Stimulated activated CD8-positive, alpha-beta memory T cell treated with anti-CD3 and anti-CD28 coated beads, Interleukin-12 subunit alpha, Interleukin-12 subunit beta, amount 100 ng/mL, for 4 hours (primary cell): ENCODE measurements at regions not wholly inside any gene's neighbourhood (a gene's known extent, or its start where the extent isn't known, plus 50 kb on each side); places are given as distances from the start of the nearest gene placed in this dataset.
"Not testable (repeated sequence)": the region's sequence is repeated elsewhere in the genome, so short reads cannot be mapped to it uniquely, and the experiment has no call there.

ENCODE experiments used
- DNase-seq: peaks from one replicate; pipeline ENCODE4 v3.0.0-alpha.2; 2020; ENCODE audit warnings: low read depth

GRCh38 chr5:56763711-56764466, 51.5 kb upstream of the MAP3K1 start:
- DNase-seq, result no peak

DNA sequence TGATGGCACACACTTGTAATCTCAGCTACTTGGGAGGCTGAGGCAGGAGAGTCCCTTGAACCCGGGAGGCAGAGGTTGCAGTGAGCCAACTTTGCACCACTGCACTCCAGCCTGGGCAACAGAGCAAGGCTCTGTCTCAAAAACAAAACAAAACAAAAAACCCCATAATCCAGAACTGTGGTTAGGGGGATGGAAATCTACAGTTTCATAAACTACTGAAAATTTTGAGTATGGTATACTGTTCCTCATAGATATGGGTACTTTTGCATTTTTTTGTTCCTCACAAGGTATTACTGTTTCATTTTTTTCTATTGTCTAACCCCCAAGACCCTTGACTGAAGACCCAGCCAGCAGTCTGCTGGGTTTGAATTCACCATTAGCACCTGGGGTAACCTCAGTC, 52.2 kb upstream of the MAP3K1 start:
- DNase-seq, result no peak

DNA sequence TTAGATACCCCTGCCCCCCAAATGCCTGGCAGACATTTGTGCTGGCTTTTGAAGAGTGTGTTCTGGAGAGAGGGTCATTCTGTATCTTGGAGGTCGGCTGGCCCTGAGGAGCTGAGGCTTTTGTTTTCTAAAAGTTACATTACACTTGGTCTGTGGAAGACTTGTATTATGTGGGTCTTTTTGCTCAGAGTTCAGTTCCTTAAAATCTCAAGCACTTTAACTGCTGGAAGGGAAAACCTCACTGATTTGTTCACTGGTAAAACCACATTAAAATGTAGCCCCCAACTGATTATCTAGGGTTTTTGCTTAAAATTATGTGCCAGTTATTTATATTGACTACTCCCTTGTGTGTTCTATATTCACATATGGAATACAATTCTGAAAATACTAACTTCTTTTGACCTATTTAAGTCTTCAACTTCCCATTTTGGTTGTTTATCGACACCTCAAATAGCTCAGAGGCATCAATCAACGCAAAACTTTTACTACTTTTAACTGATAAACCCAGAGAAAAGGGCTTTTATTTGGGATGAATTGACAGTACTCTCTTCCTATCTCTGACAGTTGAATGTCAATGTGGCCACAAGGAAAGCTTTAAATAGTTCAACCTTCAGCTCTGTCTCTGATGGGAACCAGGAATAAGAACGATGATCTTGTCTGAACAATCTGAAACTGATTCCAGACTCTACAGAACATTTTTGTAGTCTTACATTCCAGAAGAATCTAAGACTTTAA, 54.0 kb upstream of the MAP3K1 start:
- no peak for DNase-seq

DNA sequence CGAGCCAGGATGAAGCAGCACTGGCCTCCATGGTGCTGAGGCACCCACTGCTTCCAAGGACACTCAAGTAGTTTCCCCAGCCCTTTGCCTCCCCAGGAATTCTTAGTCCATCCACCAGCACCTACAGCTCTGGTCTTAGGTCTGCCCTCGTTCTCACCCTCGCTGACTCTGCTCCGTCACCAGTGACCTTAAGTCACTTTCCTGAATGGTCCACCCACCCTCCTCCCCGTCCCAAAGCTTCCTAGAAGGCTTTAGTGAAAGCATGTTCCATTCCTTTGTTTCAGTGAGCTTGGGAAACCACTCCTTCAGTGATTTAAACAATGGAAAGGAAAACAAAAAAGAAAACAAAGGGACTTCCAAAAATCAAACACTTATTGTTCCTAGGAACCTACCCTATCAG, 54.6 kb upstream of the MAP3K1 start:
- no peak for DNase-seq

GRCh38 chr5:56759521-56760216, 55.7 kb upstream of the MAP3K1 start:
- DNase-seq, result no peak

GRCh38 chr5:56757077-56757476, 58.3 kb upstream of the MAP3K1 start:
- DNase-seq, result no peak

DNA sequence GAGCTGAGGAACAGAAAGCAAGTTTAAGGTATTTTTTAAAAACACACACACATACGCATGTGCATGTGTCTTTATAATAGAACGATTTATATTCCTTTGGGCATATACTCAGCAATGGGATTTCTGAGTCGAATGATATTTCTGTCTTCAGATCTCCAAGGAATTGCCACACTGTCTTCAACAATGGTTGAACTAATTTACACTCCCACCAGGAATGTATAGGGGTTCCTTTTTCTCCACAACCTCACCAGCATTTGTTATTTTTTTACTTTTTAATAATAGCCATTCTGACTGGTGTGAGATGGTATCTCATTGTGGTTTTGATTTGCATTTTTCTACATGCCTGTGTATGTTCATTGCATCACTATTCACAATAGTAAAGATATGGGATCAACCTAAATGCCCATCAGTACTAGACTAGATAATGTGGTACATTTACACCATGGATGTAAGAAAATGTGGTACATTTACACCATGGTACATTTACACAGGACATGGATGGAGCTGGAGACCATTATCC, 60.3 kb upstream of the MAP3K1 start:
- no peak for DNase-seq

- DNase-seq, result not testable (repeated sequence)
Observed at GRCh38 chr5:56753588-56753987, 61.8 kb upstream of the MAP3K1 start.

DNA sequence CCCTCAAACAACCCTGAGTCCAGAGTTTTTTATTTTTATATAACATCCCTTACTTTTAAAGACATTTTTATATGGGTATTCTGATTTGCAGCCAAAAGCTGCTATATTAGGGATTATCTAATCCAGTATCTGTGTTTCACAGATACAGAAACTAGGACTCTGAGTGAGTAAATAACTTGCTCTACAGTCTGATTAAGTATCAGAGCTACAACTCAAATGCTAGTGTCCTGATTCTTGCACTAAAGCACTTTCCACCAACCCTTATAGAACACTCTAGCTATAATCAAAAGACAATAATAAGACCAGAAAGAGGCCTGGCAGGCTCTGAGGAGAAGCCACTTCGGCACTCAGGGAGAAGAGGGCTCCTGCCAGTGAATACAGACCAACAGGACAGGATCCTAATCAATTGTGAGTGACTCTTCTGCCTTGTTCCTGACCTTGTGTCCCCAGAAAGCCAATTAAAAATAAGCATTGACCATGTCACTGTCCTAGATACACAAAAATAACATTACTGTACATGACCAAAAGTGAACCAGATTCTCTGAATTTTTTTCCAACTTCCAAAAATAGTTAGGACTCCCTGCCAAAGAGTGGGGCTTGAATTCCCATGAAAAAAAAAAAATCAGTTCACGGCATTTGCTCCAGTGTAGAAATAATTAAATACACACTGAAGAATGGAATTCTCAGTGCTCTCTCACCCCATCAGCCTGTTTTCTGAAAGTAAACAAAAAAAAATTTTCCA, 63.6 kb upstream of the MAP3K1 start:
- no peak for DNase-seq

GRCh38 chr5:56749842-56750241, 65.5 kb upstream of the MAP3K1 start:
- no peak for DNase-seq

DNA sequence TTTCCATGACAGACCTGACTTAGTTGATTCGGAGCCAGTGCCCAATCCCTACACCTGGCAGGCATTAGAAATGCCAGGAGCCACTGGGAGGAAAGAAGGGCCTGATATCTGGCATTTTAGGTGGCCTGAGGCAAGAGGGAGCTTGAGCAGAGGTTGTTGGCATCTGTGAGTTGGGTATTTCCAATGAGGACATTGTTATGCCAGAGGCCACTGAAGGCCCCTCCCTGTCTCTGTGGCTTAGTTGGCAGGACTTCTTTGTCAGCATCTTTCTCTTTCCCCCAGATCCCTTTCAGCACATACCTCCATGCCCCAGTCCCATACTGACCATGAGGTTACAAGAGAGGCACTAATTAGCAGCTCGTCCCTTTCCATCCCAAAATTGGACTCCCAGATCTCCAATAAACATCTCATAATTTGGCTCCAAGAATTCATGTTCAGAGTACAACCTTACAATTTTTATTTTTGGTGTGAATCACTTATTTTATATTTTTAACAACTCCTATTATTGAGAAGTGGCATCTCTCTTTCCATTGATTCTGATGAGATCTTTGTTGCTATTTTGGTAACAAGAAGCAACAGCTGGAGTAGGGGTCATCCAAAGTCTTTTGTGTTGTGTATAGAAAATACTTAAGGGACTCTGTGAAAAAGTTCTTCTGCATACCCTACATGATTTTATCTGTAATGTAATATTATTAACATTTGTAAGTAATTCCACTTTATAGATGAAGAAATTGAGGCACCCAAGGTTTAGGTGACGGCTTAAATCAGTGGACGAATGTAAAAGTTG, 68.6 kb upstream of the MAP3K1 start:
- no peak for DNase-seq

DNA sequence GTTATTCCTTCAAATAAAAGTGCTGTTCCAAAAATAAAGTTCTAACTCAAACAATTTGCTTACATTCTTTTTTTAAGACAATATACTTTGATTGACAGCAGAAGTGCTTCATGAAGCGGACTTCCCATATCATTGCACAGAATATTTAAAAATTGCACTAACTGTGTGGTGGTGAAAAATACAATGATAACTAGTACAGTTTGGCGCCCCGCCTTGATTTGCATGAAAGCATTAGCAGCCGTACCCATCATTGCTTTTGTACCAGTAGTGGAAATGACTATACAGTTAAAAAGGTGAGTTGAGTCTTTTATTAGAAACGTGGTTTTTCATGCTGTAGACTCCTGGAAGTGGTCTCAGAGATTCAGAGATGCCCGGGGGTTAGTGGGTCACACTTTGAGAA, 69.5 kb upstream of the MAP3K1 start:
- no peak for DNase-seq

GRCh38 chr5:56740868-56741267, 74.5 kb upstream of the MAP3K1 start:
- no peak for DNase-seq

DNA sequence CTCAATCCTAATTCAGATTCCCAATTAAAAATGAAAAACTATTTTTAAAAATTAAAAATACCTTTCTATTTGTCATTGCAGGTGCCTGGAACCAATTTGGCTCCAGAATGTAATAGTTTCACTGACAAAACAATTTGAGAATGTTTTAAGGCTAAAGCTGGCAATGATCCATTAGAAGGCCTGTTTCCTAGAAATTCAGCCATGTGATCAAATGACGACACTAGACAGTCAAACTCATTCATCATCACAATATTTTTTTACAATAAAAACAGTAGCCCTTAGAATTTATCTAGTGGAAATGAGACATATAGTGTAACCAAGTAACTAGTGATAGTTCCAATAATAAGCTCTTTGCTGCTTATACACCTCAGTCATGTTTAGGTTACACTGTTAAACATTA, 75.4 kb upstream of the MAP3K1 start:
- no peak for DNase-seq

DNA sequence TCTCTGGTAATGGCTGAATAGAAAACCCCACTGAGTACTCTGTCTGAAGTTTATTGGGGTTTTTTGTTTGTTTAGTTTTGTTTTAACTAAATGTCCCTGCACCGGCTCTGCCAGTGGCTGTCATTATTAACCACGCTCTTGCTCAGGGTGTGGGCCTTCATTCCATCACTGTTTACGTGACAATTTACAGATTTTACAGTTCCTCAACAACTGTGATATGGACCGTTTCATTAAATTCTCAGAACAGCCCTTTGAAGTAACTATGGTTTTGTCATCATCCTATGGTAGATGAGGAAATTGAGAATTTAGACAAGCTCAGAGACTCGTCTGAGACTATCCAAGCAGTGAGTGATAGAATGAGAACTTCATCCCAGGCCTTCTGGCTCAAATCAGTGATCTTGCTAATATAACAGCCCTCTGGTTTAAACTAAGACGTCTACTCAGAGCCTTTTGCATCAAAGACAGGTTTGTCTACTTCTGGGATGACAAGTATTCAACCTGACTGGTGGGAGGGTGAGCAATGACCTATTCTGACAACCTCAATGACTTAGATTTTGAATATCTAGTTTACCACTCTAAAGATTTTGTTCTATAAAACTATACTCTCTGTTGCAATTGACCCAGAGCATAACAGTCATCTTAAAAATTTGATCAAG, 77.3 kb upstream of the MAP3K1 start:
- DNase-seq, result no peak

DNA sequence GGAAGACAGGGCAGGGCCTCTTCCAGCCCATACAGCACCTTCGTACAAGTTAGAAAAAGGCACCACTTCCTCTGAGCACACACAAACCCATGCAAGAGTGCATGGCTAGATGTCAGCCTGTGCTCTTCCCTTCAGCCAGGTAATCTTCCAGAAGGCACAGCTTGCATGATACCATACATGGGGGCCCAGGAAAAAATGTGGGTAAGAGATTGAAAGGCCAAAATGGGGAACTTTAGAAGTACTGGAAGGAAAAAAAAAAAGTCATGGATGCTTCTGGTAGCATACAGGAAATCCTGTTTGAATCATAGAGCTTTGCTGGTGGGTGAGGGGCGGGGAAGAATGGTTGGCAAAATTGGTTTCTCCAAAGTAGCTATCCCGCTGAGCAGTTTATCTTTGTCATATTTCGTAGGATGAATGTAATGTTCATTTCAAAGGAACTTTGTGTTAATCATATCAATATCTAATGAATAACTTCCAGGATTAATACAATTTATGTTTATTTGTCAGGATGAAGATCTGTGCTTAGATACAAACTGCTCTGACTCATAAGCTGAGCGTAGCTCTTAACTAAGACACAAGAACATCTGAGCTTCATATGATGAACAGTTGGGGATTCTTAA, 78.2 kb upstream of the MAP3K1 start:
- no peak for DNase-seq

DNA sequence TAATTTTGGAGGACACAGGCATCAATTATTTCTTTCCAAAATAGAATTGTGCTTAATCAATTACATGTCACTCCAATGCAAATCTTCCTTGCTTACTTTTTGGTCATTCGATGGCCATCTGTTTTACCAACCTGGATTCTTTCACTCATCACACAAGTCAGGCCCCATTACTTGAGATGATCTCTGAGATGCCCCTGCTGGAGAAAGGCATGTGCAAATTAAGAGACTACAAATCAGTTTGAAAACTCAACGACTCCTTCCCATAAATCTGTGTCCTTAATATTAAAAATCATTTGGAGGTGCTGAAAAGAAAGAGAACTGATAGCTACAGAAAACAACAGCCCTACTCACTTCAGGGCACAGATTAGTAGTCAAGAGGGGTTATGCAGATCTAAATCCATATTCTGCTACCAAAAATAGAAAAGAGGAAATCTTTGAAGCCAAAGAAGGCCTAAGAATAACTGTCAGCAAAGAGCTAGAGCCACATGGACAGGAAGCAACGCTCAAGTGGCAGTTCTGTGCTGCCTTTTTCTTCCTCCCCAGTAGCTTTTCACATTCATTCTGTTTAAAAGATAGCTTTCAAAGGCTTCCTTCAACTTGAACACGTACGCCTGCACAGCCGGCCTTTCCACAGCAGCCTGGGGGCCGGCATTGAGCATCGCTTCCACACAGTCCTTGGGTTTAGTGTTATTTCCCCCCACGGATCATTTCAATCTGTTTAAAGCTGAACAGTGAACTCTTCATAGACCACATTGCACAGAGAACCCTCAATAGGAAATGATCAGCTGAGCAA, 79.3 kb upstream of the MAP3K1 start:
- no peak for DNase-seq

DNA sequence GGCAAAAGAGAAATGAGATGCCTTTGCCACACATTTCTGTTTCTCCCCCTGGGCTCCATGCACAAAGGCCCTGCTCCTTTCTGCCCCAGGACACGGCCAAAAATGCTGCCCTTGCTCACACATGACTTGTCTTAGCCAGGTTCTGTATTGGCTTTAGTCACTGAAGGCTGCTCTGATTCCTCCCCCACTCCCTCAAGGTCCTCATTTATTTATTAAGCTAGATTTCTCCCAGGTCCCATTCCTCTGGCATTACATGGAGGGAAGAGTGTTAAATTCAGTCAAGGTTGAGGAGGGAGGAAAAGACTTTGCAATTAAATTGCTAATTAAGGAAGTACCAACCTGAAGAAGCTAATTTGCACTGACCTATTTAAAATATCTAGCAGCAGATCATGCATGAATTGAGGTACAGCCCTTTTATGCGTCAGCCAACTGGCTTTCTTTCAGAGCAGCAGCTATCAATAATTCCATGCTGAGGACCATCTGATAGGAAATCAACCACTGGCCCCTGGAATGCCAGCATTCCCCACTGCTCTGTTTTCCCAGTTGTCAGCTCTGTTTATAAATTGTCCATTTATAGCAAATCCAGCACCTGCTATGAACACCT, 81.2 kb upstream of the MAP3K1 start:
- no peak for DNase-seq

DNA sequence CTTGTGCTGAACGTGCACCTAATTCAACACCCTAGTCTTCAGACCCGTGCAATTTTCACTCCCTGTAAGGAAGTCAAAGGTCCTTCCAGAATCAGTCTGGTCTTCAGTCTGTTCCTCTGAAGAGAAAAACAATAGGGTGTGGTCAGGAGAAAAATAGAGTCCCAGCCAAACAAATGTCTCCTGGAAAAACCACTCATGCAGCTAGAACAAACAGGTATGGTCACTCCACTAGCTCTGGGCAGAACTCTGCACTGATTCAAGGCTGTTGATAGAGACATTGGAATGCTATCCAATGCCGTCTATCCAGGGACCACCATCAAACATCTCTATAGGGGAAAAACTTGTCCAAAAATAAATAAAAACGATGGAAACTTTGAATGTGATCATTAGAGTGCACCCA, 81.8 kb upstream of the MAP3K1 start:
- DNase-seq, result no peak
